Liver (tissue), 8 donors: ENCODE measurements at regions not wholly inside any gene's neighbourhood (a gene's known extent, or its start where the extent isn't known, plus 50 kb on each side); places are given as distances from the start of the nearest gene placed in this dataset.
A peak's percentile ranks its signal among the peaks of the same experiment; 100 is the strongest.

Experiments
- DNase-seq: peaks from one replicate; pipeline ENCODE4 v3.0.0-alpha.2; 2017; ENCODE audit warnings: low spot score
- H3K27ac ChIP-seq, 2 donors: one replicate each; pipeline ENCODE4 v1.7.0; 2013; ENCODE audit warnings: inconsistent platforms in 2 of 2, low read length in 2 of 2, control low read depth in 1 of 2, low read depth in 1 of 2, mild to moderate bottlenecking in 1 of 2
- H3K27me3 ChIP-seq, 4 donors: one replicate each; pipeline versions ENCODE4 v1.6.1 to v1.7.0; 2013; ENCODE audit warnings: low read length in 3 of 4, inconsistent platforms in 1 of 4, mild to moderate bottlenecking in 1 of 4, moderate library complexity in 1 of 4; ENCODE audit not compliant: control insufficient read depth in 4 of 4, insufficient read depth in 4 of 4
- H3K36me3 ChIP-seq, 4 donors: one replicate each; pipeline versions ENCODE4 v1.6.1 to v1.7.0; 2013; ENCODE audit warnings: low read length in 3 of 4, mild to moderate bottlenecking in 3 of 4, low read depth in 1 of 4, moderate library complexity in 1 of 4; ENCODE audit not compliant: control insufficient read depth in 4 of 4, insufficient read depth in 3 of 4
- H3K4me1 ChIP-seq, 4 donors: one replicate each; pipeline versions ENCODE4 v1.6.1 to v1.7.0; 2013; ENCODE audit warnings: low read length in 3 of 4, mild to moderate bottlenecking in 3 of 4, moderate library complexity in 1 of 4; ENCODE audit not compliant: control insufficient read depth in 4 of 4, insufficient read depth in 4 of 4
- H3K4me3 ChIP-seq, 3 donors: one replicate each; pipeline versions ENCODE4 v1.6.1 to v1.7.0; 2013; ENCODE audit warnings: low read length in 3 of 3, control low read depth in 1 of 3, low read depth in 1 of 3, mild to moderate bottlenecking in 1 of 3
- H3K9ac ChIP-seq, 2 donors: one replicate each; pipeline ENCODE4 v1.7.0; 2013; ENCODE audit warnings: low read length in 2 of 2, mild to moderate bottlenecking in 2 of 2, moderate library complexity in 2 of 2, control low read depth in 1 of 2, low read depth in 1 of 2
- H3K9me3 ChIP-seq, 4 donors: one replicate each; pipeline versions ENCODE4 v1.6.1 to v1.7.0; 2013; ENCODE audit warnings: low read length in 3 of 4; ENCODE audit not compliant: control insufficient read depth in 4 of 4
- ATF3 ChIP-seq: IDR thresholded peaks from 2 replicates; pipeline ENCODE4 v1.6.1; 2016; ENCODE audit warnings: antibody characterized with exemption
- CTCF ChIP-seq: fragments of 150-350 bp; IDR thresholded peaks from 2 replicates; pipeline ENCODE4 v1.5.1; 2017; ENCODE audit warnings: improper control_type of control experiment, low read depth, low read length; ENCODE audit not compliant: missing input control
- EGR1 ChIP-seq, 2 donors: IDR thresholded peaks; 2 replicates each; pipeline ENCODE4 v1.6.1; 2016 to 2018; ENCODE audit warnings: antibody characterized with exemption in 2 of 2, low read depth in 2 of 2
- FOXA1 ChIP-seq: IDR thresholded peaks from 2 replicates; pipeline ENCODE4 v1.6.1; 2016; ENCODE audit warnings: antibody characterized with exemption
- GABPA ChIP-seq, 2 donors: IDR thresholded peaks in 1 of 2; conservative IDR thresholded peaks in 1 of 2; 2 replicates each; pipeline ENCODE4 v1.6.1; 2016; ENCODE audit warnings: antibody characterized with exemption in 2 of 2, mild to moderate bottlenecking in 1 of 2, moderate library complexity in 1 of 2
- HNF4A ChIP-seq, 2 donors: conservative IDR thresholded peaks; 2 replicates each; pipeline ENCODE4 v1.6.1; 2016; ENCODE audit warnings: antibody characterized with exemption in 2 of 2, mild to moderate bottlenecking in 2 of 2
- JUND ChIP-seq, 2 donors: IDR thresholded peaks; 2 replicates each; pipeline ENCODE4 v1.6.1; 2016; ENCODE audit warnings: antibody characterized with exemption in 2 of 2
- MAX ChIP-seq: IDR thresholded peaks from 2 replicates; pipeline ENCODE4 v1.6.1; 2016; ENCODE audit warnings: antibody characterized with exemption
- RAD21 ChIP-seq, 2 donors: IDR thresholded peaks; 2 replicates each; pipeline ENCODE4 v1.6.1; 2016; ENCODE audit warnings: antibody characterized with exemption in 2 of 2, mild to moderate bottlenecking in 2 of 2
- REST ChIP-seq: IDR thresholded peaks from 2 replicates; pipeline ENCODE4 v1.6.1; 2016; ENCODE audit warnings: antibody characterized with exemption, mild to moderate bottlenecking
- RXRA ChIP-seq, 2 donors: IDR thresholded peaks; 2 replicates each; pipeline ENCODE4 v1.6.1; 2017 to 2018; ENCODE audit warnings: antibody characterized with exemption in 2 of 2, mild to moderate bottlenecking in 1 of 2
- SP1 ChIP-seq: IDR thresholded peaks from 2 replicates; pipeline ENCODE4 v1.6.1; 2018; ENCODE audit warnings: antibody characterized with exemption, mild to moderate bottlenecking
- TAF1 ChIP-seq: conservative IDR thresholded peaks from 2 replicates; pipeline ENCODE4 v1.6.1; 2016; ENCODE audit warnings: antibody characterized with exemption, mild to moderate bottlenecking
- YY1 ChIP-seq: IDR thresholded peaks from 2 replicates; pipeline ENCODE4 v1.6.1; 2016; ENCODE audit warnings: antibody characterized with exemption, mild to moderate bottlenecking
- ZBTB33 ChIP-seq: IDR thresholded peaks from 2 replicates; pipeline ENCODE4 v1.6.1; 2016; ENCODE audit warnings: antibody characterized with exemption
- WGBS: extraction: QIAGEN DNeasy Blood & Tissue Kit; methylation state at CpG from one replicate; pipeline ENCODE4 v1.1.7; 2013; 5-methylcytosine and 5-hydroxymethylcytosine counted together
- donor health status: healthy.
- donor health status: healthy.
- donor health status: healthy.
- donor health status: healthy.
- donor health status: healthy.

GRCh38 chr10:78813998-78814399, 254.8 kb upstream of the ZMIZ1 start:
- Histone ChIP-seq H3K4me3 (no peak overlapping the region), H3K27me3 (peaks cover 0 to 3% (median 1%) of the 10 kb centered on the region in 4 donors), H3K4me1 (peaks cover 0 to 19% (median 4%) of the 10 kb centered on the region in 4 donors), H3K36me3 (no peaks in the 10 kb centered on the region), H3K9me3 (peaks cover 0 to 3% (median 0%) of the 10 kb centered on the region in 4 donors), H3K9ac (no peak overlapping the region), H3K27ac (no peak overlapping the region)
- no peak for DNase-seq
- 49% methylated on average over 6 of the region's 6 CpGs for WGBS
- TF ChIP-seq FOXA1 (no peak), HNF4A (conservative IDR thresholded peaks at IDR 0.05) (peak in 1 of 2 donors; percentile 27), RXRA (IDR thresholded peaks at IDR 0.05) (peak; percentile 12 to 42)

GRCh38 chr10:78814407-78814806, 254.4 kb upstream of the ZMIZ1 start:
- no peak overlapping the region for H3K9ac ChIP-seq
- WGBS: 82% methylated on average over 3 of the region's 3 CpGs
- no peaks in the 10 kb centered on the region for H3K36me3 ChIP-seq
- no peak overlapping the region for H3K4me3 ChIP-seq
- peaks cover 0 to 3% (median 1%) of the 10 kb centered on the region in 4 donors for H3K27me3 ChIP-seq
- no peak overlapping the region for H3K27ac ChIP-seq
- peaks cover 0 to 3% (median 0%) of the 10 kb centered on the region in 4 donors for H3K9me3 ChIP-seq
- no peak for TF ChIP-seq GABPA (IDR thresholded peaks at IDR 0.05 in 1 of 2, conservative IDR thresholded peaks at IDR 0.05 in 1 of 2)
- no peak for TF ChIP-seq REST
- DNase-seq: no peak
- peaks cover 0 to 19% (median 4%) of the 10 kb centered on the region in 4 donors for H3K4me1 ChIP-seq

GRCh38 chr10:78815702-78816334, 252.9 kb upstream of the ZMIZ1 start:
- no peaks in the 10 kb centered on the region for H3K36me3 ChIP-seq
- no peak overlapping the region for H3K9ac ChIP-seq
- WGBS: 47% methylated on average over 2 of the region's 2 CpGs
- H3K4me3 ChIP-seq: no peak overlapping the region
- H3K4me1 ChIP-seq: peaks cover 0 to 19% (median 4%) of the 10 kb centered on the region in 4 donors
- peaks cover 0 to 2% (median 0%) of the 10 kb centered on the region in 4 donors for H3K27me3 ChIP-seq
- DNase-seq: no peak
- H3K9me3 ChIP-seq: peaks cover 0 to 3% (median 0%) of the 10 kb centered on the region in 4 donors
- H3K27ac ChIP-seq: no peak overlapping the region
- TF ChIP-seq ZBTB33 (no peak), RXRA (IDR thresholded peaks at IDR 0.05) (peak in 1 of 2 donors; percentile 57), RAD21 (IDR thresholded peaks at IDR 0.05) (peak in 1 of 2 donors; percentile 43), YY1 (peak; percentile 27), TAF1 (no peak), REST (no peak), CTCF (no peak), JUND (IDR thresholded peaks at IDR 0.05) (peak; percentile 29 to 87), SP1 (no peak), MAX (peak; percentile 11), ATF3 (no peak), HNF4A (conservative IDR thresholded peaks at IDR 0.05) (peak in 1 of 2 donors; percentile 59), FOXA1 (no peak), EGR1 (IDR thresholded peaks at IDR 0.05; ENCODE audit: low read depth in 2 of 2) (no peak)
